ENCODE measurements at regions not wholly inside any gene's neighbourhood (a gene's known extent, or its start where the extent isn't known, plus 50 kb on each side); places are given as distances from the start of the nearest gene placed in this dataset.
A peak's percentile ranks its signal among the peaks of the same experiment; 100 is the strongest.

DNA sequence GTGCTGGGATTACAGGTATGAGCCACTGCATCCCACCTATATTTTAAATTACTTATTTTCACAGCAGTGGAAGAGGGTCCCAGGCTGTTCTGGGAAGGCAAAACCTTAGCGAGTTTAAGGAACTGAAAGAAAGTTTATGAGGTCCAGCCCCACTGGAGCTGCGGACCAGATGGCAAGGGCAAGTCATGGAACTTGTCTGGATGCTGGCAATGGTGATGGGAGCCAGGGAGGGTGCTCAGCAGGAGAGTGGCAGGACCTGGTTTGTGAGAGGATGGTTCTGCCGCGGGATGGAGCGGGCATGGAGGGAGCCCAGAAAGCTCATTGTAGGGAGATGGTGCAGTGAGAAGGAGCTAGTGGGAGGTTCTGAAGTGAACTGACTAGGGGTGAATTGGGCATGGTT, 50.6 kb upstream of the SLC45A1 start:
- DNase-seq: no peak

DNA sequence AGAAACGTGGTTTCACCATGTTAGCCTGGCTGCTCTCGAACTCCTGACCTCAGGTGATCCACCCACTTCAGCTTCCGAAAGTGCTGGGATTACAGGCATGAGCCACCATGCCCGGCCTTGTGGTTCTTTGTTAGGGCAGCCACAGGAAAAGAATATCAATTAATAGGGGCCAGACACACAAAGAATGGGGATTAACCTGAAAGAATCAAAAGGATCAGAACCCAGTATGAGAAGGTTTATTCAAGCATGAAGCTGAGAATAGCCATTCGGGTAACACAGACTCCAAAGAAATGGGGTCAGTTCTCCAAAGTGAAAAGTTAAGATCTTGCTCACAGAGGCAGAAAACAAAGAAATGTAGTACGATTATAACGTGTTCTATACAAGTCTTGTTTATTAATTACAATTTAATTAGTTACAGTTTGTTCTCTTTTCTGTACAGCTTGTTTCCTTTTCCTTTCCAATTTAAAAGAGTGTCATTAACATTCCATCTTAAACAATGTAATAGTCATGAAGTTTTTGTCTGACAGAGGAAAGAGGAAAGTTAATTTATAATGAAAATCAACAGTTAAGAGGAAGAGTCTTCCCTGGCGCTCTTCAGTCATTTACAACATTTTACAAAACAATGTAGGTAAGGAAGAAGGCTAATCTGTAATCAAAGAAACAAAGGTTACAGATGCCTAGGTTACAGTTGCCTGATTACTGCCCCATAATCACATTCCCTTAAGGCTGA, 51.3 kb upstream of the SLC45A1 start:
- no peak for DNase-seq

DNA sequence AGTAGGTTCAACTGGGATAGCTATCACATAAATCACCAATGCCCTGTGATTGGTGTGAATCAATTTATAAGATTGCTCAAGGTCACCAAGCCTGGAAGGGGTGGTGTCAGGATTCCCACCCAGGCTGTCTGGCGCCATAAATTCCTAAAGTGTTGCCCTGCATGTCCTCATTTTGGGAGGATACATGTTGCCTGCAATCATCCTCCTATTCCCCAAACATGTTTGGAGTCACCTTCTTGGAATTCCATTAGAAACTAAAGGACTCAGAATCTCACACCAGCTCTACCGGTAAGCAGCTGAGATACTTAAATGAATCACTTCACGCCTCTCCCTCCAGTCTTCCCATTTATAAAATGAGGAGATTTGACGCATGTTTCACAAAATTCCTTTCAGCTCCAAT, 54.1 kb upstream of the SLC45A1 start:
- DNase-seq: no peak

DNA sequence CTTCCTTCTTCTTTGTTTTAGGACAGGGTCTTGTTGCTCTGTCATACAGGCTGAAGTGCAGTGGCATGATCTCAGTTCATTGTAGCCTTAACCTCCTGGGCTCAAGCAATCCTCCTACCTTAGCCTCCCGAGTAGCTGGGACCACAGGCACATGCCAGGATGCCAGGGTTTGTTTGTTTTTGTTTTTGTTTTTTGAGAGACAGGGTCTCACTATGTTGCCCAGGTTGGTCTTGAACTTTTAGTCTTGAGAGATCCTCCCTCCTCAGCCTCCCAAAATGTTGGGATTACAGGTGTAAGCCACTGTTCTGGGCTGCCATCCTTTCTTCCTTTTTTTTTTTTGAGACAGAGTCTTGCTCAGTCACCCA, 56.5 kb upstream of the SLC45A1 start:
- DNase-seq: no peak

DNA sequence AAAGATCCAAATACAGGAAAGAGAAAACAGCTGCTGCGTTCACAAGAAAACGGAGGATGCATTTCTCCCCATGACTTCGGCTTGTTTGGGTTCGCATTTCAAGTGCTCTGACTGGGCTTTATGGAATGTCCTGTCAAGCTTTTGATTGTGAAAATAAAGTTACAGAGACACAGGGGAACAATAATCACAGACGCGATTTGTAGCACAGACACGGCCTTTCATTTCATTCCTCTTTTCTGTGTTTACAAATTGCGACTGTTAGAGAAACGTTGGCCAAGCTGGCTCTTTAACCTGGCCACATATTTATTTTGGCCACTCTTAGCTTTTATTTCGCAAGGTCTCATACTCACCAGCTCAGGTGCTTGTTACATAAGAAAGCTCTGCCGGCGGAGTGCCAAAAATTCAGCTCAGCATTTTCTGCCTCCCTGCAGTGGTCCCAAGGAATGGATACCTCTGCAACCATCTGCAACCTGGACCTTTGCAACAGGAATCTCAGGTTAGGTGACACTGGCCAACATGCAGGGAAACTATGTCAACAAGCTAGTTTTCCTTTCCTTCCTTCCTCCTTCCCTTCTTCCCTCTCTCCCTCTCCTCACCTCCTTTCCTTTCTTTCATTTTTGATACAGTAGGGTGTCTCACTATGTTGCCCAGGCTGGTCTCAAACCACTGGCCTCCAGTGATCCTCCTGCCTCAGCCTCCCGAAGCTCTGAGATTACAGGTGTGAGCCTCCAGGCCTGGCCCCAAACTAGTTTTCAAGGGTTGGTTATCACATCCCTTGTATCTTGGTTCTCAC, 58.2 kb upstream of the SLC45A1 start:
- no peak for DNase-seq

DNA sequence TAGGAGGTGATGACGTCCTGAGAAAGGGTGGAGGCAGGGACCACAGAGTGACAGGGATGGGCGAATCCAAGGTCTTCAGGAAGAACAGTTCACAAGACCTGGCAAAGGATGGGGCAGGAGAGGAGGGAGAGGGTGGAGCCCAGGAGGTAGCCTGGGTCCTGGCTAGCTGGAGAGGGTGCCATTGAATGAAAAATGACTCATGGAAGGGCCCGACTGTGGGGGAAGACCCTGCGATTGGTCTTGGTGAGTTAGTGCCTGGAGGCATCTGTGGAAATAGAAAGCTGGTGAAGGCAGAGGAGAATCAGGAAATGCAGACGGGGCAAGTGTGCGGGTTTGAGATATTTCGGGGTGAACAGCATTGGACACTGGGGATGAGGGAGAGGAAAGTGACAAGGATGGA, 60.3 kb upstream of the SLC45A1 start:
- DNase-seq: no peak

DNA sequence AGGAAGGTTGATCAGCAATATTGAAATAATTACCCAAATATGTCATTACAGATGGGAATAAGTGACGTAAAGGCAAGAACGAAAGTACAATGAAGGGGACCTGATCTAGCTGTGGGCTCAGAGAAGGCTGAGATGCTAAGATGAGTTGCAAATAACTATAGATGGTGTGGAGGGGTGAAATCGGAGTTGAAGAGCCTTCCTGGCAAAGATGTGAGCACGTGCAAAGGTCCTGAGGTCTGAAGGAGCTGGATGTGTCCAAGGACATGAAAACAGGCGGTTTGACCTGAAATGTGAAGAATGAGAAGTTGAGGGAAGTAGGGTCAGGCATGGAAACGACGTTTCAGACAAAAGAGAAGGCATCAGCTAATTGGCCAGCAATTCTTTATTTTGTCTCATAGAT, 61.6 kb upstream of the SLC45A1 start:
- DNase-seq: no peak

DNA sequence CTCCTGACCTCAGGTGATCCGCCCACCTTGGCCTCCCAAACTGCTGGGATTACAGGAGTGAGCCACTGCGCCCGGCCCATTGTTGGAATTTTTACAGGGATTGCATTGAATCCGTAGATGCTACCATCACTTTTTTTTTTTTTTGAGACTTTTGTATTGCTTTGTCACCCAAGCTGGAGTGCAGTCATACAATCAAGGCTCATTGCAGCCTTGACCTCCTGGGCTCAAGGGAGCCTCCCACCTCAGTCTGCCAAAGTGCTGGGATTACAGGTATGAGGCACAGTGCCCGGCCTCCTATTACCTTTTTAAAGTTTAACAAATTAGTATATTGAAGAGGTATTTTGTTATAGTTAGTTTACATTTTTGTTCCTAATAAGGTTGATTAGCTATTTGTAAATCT, 62.2 kb upstream of the SLC45A1 start:
- no peak for DNase-seq

DNA sequence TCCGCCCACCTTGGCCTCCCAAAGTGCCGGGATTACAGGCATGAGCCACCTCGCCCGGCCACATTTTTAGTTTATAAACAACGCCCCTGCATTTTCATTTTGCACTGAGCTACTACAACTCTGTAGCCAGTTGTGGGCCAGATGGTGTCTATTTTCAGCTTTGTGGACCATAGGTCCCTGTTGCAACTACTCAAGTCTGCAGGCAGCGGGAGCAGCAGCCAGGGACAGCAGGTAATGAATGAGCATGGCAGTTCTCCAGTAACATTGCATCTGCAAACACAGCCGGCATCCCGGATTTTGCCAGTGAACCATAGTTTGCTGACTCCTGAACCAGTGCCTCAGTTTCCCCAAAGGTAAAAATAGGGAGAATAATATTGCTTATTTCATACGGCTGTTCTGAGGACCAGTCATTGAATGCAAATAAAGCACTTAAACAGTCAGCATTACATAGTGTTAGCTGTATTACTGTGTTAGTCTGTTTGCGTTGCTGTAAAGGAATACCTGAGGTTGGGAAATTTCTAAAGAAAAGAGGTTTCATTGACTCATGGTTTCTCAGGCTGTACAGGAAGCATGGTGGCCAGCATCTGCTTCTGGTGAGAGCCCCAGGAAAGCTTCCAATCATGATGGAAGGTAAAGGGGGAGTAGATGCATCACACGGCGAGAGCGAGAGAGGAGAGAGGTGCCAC, 65.5 kb upstream of the SLC45A1 start:
- no peak for DNase-seq

DNA sequence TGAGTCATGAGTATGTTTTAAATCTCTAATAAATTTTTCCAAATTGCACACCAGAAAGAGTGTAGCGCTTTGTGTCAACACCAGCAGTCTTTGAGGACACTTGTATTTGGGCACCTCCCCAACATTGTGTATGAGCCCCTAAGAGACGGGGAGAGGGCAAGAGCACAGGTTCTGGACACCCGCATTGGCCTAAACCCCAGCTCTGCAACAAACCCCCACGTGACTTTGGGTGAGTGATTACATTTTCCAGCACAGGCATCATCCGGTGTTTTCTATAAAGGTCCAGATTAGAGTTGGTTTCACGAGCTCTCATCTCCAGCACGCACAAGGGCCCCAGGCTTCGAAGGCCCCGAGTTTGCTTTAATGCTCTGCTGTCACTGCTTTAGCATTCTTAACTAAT, 66.3 kb upstream of the SLC45A1 start:
- no peak for DNase-seq

DNA sequence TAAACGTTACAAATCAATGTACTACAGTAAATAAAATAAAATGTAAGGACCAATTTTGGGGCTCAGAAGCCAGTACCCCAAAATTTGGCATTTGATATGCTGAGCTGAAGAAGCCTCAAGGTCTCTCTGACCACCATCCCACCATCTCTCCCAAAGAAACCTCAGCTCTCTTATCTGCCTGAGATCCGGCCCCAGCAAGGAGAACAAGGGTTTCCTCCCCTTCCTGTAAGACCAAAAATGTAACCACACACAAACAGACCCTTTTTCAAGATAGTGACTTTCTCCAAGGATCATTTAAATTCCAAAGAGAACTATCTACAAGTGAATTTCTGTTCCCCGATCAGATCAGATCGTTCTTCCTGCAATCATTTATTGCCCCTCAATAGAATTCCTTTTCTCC, 68.1 kb upstream of the SLC45A1 start:
- peak; percentile 10 to 28 for DNase-seq

DNA sequence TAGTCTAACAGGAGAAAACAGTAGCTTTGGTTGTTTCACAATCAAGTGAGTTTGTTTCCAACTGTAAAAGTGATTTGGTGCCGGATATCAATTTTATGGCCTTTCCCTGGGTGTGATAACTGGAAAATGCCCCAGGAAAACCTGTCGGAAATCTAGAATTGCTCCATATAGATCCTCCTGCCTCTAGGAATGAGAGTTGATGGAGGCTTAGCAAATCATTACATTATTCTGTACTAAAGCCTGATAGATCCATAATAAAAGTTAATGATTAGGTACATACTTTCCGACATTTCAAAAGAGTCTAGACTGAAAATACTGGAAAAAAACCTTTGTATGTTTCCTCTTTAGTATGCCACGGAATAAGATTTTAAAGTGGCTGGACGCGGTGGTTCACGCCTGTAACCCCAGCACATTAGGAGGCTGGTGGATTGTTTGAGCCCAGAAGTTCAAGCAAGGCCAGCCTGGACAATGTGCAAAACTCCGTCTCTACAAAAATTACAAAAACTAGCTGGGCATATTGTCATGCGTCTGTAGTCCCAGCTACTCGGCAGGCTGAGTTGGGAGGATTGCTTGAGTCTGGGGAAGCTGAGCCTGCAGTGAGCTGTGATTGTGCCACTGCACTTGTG, 70.0 kb upstream of the SLC45A1 start:
- no peak for DNase-seq

DNA sequence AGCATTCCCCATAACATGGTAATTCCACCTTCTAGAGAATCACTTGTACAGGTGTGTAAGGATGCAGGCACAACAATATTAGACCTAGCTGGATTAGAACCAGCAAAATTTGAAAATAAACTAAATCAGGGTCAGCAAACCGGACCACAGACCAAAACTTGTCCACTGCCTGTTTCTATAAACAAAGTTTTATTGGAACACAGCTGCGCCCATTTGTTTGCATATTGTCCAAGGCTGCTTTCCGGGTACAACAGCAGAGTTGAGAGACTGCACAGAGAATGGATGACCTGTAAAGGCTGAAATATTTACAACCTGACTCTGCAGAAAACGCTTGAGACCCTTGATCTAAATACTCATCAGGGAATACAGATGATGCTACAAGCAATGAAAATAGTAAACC, 73.6 kb upstream of the SLC45A1 start:
- DNase-seq: no peak

DNA sequence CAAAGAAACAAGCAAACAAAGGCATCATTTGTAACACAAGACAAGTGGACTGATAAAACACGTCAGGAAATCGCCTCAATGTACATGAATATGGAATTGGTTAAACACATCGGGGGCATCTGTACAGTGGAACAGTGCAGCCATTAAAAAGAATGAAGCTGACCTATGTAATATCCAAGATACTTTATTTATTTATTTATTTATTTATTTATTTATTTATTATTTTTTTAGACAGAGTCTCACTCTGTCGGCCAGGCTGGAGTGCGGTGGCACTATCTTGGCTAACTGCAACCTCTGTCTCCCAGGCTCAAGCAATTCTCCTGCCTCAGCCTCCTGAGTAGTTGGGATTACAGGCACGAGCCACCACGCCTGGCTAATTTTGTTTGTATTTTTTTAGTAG, 75.4 kb upstream of the SLC45A1 start:
- no peak for DNase-seq

DNA sequence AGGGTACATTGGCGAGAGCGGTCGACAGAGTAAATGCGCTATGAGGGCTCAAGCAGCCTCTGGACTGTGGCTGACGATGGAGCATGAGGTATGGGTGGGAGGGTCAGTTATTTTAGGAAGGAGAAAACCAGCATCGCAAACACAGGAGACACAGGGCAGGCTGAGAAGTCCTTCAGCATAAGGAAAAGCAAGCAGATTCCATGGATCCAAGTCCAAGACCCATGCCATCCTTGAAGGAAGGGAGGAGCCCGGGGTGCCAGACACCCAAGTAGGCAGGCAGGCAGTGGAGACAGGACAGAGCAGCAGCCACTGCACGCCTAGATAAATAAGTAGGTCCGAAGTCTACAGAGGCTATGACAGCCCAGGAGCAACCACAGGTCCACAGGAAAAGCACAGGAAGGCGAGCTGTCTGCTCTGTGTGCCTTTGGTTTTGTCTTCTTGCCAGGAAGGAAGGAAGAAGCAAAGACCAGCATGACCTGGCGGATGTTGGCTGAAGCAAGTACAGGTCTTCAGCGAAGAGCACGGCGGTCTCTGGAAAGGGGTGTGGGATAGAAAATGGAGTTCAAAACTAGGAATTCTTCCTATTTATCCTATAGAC, 76.4 kb upstream of the SLC45A1 start:
- DNase-seq: peak in 1 of 2 experiments; percentile 24

DNA sequence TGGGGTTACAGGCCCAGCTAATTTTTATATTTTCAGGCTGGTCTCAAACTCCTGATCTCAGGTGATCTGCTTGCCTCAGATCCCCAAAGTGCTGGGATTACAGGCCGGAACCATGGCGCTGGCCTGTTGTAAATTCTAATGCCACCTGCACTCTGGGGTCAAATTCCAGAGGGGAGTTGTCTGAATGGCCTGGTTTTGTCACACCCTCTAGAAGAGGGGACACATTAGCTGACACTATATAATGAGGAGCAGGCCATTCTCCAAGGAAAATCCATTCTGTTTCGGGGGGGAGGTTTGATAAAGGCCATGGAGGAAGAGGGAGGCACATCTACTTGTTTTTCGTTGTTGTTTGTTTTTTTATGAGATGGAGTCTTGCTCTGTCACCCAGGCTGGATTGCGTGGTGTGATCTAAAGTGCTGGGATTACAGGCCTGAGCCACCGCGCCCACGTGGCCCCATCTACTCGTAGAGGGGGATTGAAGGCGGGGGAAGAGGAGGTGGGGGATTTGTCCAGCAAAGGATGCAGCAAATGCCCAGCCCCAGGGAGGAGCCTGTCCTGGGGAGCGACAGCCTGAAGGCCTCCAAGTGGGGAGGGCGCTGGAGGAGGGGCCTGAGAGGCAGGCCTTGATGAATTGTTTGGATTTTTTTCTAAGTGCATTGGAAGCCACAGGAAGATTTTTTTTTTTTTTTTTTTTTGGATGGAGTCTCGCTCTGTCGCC, 78.4 kb upstream of the SLC45A1 start:
- no peak for DNase-seq

DNA sequence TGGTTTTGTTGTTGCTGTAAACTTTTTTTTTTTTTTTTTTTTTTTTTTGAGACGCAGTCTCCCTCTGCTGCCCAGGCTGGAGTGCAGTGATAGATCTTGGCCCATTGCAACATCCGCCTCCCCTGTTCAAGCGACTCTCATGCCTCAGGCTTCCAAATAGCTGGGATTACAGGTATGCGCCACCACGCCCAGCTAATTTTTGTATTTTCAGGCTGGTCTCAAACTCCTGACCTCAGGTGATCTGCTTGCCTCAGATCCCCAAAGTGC, 78.9 kb upstream of the SLC45A1 start:
- no peak for DNase-seq

DNA sequence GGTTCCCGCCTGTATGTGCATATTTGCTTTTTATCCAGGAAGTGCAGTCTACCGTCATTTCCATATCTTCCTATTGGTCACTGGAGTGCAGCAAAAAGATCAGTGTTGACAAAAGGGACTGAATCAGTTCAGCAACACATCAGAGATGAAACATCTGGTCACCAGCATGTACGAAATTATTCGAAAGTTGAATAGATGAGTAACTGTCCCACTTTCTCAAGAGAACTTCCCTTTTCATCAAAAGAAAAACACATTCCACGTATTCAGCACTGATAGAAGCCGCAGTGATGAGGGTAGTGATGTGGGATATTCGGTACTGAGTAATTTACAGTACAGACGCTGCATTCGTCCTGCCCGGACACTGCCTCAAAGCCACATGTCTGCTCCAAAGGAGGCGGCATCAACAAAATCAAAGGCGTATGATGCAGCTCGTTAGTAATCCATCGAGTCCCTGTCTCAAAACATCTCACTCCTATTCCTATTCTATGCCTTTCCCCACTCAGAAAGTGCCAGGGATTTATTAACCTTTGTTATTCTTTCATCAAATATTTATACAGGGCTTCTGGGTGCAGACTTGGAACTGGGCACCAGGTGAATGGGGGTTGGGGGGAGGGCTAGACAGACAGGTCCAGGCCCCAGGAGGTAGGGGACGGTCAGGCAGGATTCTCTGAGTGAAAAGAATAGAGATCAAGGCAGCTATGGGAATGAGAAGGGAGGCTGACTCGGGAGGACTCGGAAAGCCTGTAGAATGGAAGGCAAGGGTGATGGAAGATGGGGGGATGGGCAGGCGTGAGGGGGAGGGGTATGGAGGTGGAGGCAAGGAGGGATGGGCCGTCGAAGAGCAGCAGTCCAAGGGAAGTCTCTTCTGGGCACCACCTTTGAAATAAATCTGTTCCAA, 79.5 kb upstream of the SLC45A1 start:
- no peak for DNase-seq

DNA sequence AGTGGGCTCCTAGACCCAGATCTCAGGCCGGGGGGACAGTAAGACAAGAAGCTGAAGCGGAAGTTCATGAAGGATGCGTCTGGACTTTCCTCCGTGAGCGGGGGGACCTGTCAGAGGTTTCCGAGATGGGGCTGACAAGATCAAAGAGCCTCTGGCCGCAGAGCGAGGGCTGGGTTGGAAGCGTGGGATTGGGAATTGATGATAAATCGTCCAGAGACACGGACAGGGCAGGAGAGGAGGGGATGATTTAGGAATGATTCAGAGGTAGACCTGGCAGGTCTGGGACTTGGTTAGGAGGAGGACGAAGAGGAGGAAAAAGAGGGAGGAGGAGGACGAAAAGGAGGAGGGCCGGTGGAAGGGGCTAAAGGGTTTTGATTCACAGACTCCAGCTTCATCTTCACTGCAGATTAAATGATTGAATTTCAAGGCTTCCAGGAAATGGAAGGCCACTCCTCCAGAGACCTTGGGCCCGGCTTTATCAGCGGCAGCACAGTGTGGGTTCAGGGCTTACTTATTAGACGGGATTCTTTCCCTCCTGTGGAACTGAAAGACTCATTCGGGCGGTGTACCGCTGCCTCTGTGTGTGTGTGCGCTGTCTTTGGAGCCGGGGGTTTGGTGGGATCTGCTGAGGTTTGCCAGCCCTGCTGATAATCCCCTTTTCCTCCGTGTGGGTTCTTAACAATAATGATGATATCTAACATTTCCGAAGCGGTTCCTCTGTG, 85.7 kb upstream of the SLC45A1 start:
- no peak for DNase-seq

DNA sequence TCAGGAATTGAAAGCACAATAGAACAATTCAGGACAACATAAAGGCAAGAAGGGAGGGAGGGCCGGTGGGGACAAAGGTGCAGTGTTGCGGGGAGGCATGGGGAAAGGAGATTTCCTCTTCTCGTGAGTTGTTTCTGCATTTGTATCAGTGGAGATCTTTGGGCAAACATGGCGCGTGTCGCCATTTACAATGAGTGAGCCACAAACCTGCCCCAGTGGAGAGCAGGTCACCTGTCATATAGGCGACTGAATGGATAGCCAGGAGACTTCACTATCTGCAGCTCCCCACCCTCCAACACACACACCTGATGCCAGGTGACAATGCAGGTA, 87.7 kb upstream of the SLC45A1 start:
- no peak for DNase-seq

DNA sequence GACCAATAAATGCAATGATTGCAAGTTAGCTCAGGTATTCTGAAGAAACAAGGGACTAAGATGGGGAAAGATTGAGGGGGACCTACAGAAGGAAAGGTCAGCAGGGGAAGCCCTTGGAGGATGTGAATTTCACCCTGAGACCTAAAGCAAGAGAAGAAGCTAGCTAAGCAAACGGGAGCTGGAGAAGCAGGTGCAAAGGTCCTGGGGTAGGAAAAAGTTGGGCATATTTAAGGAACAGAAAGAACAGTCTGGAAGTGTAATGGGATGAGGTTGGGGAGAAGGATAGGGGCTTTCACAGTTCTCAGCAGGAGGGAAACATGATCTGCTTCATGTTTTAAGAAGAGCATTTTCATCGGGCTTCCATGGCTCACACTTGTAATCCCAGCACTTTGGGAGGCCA, 89.7 kb upstream of the SLC45A1 start:
- no peak for DNase-seq

Data from Kasumi-1 (cell line).